ENCODE measurements at regions not wholly inside any gene's neighbourhood (a gene's known extent, or its start where the extent isn't known, plus 50 kb on each side); places are given as distances from the start of the nearest gene placed in this dataset.

- TF ChIP-seq POLR2AphosphoS5 (IDR thresholded peaks at IDR 0.05) (no peak), POLR2A (IDR thresholded peaks at IDR 0.05) (no peak)
- TF ChIP-seq, protein P1, sequence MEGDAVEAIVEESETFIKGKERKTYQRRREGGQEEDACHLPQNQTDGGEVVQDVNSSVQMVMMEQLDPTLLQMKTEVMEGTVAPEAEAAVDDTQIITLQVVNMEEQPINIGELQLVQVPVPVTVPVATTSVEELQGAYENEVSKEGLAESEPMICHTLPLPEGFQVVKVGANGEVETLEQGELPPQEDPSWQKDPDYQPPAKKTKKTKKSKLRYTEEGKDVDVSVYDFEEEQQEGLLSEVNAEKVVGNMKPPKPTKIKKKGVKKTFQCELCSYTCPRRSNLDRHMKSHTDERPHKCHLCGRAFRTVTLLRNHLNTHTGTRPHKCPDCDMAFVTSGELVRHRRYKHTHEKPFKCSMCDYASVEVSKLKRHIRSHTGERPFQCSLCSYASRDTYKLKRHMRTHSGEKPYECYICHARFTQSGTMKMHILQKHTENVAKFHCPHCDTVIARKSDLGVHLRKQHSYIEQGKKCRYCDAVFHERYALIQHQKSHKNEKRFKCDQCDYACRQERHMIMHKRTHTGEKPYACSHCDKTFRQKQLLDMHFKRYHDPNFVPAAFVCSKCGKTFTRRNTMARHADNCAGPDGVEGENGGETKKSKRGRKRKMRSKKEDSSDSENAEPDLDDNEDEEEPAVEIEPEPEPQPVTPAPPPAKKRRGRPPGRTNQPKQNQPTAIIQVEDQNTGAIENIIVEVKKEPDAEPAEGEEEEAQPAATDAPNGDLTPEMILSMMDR (IDR thresholded peaks at IDR 0.05): no peak
These were observed 1234.6 kb downstream of the SLC16A7 start for GRCh38 chr12:60830381-60830780.

Data from prostate gland (tissue), 2 donors.